Activated naive CD4-positive, alpha-beta T cell (primary cell): ENCODE measurements at regions not wholly inside any gene's neighbourhood (a gene's known extent, or its start where the extent isn't known, plus 50 kb on each side); places are given as distances from the start of the nearest gene placed in this dataset.
"Not testable (repeated sequence)": the region's sequence is repeated elsewhere in the genome, so short reads cannot be mapped to it uniquely, and the experiment has no call there.

Source experiments
- DNase-seq, 4 experiments: peaks; one replicate each; lab custom pipeline; 2025; lab: John Stamatoyannopoulos, UW

DNA sequence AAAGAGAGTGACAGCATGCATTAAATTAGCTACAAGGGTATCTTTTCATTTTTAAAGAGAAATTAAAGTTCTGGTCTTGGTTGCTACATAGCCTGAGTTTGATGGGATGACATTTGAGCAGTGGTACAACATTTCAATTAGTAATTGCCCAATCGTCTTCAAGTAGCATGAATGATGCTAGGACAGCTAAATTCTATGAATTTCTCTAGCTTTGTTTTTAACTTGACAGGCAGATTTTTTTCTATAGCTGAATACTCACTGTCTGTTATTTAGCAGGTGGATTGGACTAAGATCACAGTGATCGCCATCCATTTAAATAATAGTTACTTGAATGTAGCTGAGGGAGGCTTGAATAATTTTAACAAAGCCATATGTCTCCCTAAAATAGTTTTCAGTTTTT, 162.2 kb downstream of the OXSM start:
- no peak for DNase-seq

DNA sequence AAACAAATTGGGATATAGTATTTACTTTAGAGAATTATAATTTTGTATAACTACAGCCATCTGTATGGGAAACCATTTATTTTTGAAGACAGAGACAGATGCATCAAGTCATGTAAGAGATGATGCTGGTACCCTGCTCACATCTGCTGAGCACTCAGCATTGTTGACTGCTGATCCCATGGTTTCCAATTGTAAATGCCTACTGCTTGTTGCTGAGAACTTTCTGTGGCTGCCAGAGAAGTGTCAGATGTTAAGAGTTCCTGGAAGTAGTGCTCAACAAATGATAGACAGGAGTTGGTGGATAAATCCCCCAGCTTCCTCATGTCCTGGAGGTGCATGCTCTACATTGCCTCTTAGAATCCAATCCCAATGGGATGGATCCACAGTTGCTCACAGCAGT, 167.1 kb downstream of the OXSM start:
- DNase-seq: no peak

DNA sequence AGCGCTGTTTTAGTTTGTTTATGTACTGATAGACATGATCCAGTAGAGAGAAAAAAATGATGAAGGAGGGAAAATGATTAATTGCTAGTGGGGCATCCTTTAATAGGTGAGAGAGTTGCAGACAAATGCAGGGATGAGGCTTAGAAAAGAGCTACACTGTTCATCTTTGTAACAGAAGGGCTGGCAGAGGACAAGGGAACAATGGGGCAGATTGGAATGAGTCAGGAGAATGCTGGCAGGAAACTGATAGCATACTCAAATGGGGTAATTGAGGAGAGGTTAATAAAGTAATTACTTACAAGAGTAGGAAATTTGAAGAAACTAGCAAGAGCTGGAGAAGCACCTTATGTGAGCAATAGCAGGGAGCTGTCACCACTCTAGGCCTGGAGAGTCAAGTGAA, 170.9 kb downstream of the OXSM start:
- no peak for DNase-seq

DNA sequence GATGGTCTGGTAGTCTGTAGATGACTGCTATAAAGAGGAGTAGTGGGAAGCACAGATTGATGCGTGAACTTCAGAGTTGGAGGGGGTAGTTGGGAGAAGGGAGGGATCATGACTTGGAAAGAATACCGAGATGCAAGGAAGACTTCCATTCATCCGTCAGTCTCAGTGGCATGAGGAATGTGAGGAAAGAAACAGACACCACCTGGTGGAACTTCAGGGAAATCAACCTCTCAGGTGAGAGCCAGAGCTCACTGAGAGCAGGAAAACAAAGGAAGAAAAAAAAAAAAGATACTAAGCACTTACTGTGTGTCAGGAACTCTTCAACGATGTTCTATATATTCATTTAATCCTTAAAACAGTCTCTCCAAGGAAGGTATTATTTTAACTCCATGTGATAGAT, 172.4 kb downstream of the OXSM start:
- DNase-seq: no peak

DNA sequence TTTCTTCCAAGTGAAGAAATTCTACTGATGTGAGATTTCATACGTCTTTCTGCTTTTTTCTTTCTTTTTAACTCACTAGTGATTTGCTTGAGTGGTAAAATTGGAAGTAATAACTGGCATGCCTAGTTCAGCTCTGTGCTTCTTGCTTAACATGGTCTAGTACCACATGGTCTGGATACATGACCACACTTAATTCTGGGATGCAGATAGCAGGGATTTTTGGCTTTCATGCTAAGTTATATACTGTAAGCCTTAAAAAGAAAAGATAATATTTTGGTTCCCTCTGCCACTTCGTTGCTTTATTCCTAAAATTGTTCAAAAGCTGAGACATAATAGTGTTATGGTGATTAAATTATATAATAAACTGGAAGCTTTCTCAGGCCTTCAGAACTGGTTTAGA, 174.3 kb downstream of the OXSM start:
- no peak for DNase-seq

DNA sequence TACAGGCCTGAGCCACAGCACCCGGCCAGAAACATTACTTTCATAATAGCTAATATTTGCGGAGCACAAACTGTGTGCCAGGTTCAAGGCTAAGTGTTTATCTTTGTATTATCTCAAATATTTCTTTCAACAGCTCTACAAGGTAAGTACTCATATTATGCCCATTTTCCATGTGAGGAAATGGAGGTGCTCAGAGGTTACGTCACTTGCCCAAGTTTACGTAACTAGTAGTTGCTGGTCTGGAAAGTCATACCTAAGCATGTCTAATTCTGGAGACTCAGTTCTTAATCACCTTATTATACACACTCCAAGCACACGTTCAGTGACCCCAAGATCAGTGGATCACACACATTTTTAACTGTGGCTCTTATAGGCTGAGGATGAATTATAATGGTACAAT, 177.5 kb downstream of the OXSM start:
- DNase-seq: no peak

DNA sequence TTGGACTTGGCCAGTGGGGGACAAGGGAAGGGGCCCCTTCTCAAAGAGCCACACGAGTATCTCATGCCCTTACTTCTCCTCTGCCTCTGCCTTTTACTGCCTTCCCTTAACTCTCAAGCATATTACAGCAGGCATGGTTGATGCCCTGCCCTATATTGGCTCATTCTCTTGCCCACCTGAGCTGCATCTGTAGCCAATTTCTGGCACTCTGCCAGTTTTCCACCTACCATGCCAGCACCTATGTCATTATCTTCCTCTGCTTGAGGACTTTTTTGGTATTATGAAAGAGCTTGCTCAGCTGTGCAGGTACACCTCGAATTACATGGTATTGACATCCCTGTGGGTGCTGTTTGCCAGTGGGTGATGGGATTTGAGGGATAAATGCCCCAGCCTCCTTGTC, 181.8 kb downstream of the OXSM start:
- DNase-seq: no peak

DNA sequence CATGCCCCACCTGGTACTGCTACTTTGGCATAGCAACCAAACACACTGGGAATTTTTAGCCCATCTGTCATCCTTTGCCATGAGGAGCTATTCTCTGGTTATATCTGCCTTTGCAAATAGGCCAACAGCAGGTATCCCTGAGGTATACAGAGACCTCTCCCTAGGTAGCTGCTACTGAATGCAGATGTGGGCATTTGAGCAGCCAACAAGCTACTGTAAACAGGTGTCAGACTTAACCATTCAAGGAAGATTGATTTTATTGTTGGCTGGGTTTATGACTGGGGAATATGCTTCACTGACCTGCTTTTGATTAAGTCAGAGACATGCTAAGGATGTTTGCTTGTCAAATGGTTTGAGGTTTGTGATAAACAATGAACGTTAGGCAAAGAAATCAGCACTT, 183.2 kb downstream of the OXSM start:
- DNase-seq: no peak

DNA sequence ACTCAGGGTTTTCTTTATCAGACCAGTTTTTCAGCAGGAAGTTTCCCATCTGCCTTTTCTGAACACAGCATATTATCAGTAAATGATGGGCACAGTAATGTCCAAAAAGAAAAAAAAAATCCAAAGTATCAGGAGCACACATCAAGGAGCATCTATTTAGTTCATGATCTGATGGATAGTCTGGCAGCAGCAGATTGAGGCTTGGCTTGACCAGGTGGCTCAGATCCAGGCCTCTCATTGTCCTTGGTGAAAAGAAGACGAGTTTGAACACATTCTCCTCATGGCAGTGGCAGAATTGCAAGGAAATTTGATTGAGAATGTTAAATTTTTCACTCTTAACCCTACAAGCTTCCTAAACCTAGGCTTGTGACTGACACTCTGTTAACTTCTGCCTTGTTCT, 192.9 kb downstream of the OXSM start:
- DNase-seq: no peak

DNA sequence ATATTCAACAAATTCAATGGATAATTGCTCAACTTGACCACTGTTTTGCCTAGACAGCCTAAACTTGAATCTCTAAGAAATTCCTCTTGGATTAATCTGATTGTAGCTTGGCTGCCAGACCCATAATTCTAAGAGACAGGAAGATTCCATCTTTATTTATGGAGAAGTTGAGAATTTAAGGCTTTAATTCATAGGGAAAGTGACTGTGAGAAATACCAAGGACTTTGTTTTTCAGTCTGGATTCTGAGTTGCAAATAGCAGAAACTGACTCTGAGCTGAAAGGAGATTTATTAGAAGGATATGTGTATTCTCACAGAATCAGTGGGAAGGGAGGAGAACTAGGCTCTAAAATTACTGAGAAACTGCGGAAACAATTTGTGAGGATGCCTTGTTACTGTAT, 195.7 kb downstream of the OXSM start:
- DNase-seq: no peak

DNA sequence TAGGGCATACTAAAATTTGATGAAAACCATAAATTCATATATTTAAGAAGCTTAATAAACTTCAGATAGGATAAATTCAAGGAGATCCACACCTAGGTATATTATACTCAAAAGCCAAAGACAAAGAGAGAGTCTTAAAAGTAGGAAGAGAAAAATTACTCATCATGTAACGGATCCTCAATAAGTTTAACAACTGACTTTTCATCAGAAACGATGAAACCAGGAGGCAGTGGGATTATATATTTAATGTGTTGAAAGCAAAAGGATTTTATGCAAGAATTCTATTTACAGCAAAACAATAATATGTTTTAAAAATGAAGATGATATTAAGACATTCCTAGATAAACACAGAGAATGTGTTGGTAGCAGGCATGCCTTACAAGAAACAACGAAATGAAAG, 202.7 kb downstream of the OXSM start:
- DNase-seq: no peak

DNA sequence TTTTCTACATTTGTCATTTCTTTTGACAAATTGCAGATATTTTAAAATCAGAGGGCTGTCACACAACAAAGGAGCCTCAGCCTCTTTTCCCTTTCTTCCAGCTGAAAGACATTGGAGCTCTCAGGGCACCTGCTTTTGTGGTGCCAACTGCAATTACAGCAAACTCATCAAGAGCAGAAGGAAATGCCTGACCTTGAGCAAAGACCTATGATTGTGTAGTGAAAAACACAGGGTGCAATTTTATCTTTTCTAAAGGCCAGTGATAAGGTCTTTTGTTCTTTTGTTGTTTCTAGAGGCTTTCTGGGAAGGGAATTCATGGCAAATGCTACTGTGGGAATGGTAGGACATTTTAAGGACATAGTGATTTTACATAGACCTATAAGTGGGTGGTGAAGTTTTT, 214.3 kb downstream of the OXSM start:
- DNase-seq: no peak

DNA sequence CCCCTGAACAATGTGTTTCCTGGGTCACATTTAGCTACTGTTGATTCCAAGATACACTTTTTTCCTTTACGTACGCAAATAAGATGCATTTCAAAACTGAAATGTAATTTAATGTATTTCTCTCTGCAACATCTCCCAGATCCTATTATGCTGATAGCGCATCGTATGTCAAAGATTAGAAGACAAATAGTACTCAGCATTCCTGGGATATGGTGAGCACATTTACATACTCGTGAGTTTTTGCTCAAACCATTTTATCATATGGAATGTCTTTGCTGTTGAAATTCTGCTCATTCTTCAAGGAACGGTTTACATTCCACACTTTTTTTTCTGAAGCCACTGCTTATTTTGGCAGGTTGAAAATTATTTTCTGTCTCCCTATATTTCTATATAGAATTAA, 221.4 kb downstream of the OXSM start:
- no peak for DNase-seq

DNA sequence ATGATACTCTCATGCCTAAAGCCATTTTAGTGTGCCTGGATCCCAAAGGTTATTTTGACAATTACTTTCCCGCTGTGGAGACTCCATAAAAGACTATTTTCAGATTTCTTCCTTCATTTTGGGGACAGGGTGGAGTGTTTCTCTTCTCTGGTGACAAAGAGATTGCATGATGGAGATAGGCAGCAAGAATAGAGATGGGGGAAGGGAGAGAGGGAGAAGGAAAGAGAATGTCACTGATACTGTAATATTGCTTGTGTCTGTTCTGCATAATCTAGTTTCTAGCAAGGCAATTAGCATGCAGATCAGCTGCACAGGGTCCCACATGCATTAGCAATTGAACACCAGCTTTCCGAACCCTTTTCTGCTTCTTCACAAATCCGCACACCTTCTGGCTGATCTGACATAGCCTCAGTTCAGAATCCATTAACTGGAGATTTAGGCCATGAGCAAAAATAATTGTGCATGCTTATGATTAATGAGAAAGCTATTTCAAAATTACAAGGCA, 222.4 kb downstream of the OXSM start:
- no peak for DNase-seq

DNA sequence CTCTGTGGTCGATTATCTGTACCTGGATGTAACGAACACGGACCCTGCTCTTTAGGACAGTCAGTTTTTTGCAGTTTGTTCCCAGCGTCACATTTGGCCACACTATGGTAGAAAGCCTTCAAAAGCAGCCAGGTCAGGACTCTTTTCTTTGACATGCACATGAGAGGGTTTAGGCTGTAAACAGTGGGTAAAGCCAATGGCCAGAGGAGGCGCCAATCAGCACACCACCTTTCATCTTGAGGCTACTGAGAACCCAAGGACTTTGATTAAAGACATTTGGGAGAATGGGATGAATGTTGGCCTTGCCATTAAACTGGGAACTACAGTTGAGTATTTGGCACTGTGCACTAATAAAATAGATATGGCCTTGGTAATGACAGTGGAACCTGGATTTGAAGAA, 225.9 kb downstream of the OXSM start:
- no peak for DNase-seq

DNA sequence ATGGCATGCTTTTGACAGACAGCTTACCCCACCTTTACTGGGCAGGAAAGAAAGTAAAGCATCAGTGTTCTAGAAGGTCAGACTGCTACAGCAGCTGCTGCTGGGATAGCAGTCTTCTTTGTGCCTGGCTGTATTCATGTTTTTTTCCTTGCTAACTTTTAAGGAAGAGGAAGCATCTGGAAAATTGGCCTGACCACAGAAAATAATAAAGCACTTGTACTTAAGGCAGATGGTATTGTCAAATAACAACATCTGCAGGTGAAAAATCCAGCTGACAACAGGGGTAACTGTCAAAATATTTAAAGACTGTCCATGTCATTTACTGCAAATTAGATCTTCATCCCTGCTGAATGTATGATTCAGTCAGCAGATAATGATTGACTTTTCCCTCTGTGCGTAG, 229.0 kb downstream of the OXSM start:
- DNase-seq: no peak

DNA sequence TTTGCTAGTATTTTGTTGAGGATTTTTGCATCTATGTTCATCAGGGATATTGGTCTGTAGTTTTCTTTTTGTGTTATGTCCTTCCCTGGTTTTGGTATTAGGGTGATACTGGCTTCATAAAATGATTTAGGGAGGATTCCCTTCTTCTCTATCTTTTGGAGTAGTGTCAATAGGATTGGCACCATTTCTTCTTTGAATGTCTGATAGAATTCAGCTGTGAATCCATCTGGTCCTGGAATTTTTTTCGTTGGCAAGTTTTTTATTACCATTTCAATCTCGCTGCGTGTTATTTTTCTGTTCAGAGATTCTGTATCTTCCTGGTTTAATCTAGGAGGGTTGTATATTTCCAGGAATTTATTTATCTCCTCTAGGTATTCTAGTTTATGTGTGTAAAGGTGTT, 234.3 kb downstream of the OXSM start:
- DNase-seq: not testable (repeated sequence)

DNA sequence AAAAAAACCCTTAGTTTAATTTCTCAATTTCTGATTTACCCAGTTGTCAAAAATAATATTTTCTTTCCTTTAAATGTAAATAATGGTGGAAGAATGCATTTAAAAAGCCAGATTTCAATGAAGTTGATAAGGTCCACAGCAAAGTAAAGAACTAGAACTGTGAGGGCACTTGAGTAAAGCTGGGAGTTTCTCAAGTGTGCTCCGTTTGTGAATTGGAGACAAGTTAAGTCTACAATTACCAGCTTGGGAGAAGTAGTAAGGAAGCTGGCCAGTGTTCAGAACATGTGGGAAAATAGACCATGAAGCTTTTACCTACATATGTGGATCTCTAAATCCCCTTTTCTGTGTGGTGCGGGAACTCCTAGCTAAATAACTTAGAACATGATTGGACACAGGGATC, 239.4 kb downstream of the OXSM start:
- DNase-seq: no peak

DNA sequence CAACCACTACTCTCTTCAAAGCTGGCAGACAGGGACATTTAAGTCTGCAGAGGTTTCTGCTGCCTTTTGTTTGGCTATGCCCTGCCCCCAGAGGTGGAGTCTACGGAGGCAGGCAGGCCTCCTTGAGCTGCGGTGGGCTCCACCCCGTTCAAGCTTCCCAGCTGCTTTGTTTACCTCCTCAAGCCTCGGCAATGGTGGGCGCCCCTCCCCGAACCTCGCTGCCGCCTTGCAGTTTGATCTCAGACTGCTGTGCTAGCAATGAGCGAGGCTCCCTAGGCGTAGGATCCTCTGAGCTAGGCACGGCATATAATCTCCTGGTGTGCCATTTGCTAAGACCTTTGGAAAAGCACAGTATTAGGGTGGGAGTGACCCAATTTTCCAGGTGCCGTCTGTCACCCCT, 252.2 kb downstream of the OXSM start:
- DNase-seq: not testable (repeated sequence)

DNA sequence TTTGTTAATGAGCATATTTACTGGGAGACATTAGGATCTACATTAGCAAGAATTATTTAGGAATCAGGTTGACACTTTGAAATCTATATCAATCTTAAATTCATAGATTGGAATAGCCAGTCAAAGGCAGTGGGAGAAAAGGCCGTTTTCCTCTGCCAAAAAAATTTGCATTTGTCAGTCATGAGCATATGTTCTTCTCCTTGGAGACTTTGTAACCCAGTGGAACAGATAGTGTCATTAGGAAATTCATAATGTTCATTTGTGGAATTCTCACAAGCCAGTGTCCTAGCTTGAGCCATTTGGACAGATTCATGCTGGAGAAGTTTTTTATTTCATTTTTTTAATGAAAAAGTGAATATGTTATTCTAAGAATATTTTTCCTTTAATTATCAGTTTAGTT, 260.1 kb downstream of the OXSM start:
- no peak for DNase-seq

DNA sequence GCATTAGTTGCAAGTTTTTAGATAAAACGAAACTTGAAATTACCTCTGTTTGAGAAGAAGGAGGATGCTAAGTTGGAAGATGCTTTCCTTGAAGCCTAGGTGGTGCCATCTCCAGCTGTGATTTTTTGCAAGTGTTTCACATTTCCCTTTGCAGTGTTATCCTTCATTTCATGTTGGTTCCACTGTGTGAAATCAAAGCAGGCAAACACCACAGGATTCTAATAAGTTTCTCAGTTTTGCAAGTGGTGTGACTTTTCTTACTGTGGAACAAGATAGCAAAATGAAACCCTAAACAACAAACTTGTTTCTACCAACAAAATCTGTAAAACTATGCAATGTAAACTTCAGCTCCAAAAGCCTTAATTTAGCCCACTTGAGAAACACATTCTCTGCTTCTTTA, 260.9 kb downstream of the OXSM start:
- no peak for DNase-seq

DNA sequence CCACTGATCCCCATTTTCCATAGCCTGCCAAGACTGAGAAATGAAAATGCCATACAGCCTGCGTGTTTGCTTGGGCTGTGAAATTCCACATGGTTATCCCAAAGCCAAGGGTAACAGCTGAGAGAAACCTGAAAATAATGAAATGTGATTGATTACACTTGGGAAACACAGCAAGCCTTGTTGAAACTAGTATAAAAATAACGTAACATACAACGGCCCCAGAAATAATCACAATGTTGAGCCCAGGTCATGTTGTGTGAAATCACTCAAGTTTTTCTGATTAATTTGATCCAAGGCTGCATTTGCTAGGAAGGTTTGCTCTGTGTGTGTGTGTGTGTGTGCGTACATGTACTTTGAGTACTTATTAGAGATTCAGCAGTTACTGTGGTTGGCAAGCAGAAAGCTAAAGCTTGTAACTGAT, 269.0 kb downstream of the OXSM start:
- no peak for DNase-seq

DNA sequence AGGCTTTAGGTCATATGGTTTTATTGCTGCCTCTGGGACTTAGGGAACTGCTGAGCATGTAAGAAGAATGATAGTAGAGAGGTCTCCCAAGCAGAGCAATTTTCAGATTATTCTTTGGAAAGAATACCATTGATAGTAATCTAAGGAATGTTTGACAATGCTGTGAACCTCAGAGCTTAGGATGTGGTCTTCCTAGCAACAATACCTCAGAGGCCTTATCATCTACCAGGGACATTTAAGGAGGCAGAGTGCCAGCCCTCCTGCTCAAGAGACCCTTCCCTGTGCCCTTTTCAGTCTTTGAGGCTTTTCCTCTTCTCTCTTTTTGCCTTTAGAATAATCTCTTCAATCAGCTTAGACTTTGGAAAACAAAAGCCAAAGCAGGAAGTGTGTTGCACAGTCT, 272.1 kb downstream of the OXSM start:
- no peak for DNase-seq

DNA sequence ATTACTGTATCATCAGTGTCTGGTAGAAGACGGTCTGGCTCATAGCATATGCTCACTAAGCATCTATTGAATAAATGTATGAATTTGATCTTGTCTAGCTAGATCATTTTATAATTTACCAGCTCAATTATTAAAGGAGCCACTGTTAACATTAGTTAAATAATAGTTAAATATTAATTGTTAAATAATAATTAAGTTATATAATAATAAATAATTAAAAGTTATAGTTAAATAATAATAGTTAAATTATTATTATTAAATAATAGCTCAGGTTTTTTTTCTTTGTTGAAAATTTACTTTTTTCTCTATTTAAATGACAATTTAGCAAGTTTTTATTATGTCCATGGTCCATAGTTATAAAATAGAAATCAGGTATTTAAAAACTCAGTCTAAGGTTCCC, 274.4 kb downstream of the OXSM start:
- DNase-seq: no peak

DNA sequence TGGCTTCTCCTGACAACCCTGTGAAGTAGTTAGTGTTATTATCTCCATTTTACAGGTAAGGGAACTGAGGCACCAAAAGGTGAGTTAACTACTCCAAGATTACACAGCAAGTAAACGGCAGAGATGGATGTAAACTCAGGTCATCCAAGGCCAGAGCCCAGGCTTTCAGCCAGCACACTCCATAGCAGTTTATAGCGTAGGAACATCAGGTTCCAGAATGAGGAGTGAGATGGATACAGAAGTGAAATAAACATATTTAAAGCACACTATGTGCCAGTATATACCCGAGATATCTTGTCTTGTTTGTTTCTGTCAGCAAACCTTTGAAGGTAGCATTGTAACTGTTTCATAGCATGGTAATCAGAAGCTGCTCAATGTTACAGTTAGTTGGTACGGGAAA, 279.0 kb downstream of the OXSM start:
- no peak for DNase-seq
